Left forelimb (tissue), 1 donor: ENCODE measurements at regions not wholly inside any gene's neighbourhood (a gene's known extent, or its start where the extent isn't known, plus 50 kb on each side); places are given as distances from the start of the nearest gene placed in this dataset.
"Not testable (repeated sequence)": the region's sequence is repeated elsewhere in the genome, so short reads cannot be mapped to it uniquely, and the experiment has no call there.

Experiments
- DNase-seq: peaks from one replicate; pipeline ENCODE4 v3.0.0-alpha.2; 2018; ENCODE audit warnings: low spot score

- peak; percentile 40 for DNase-seq
These were observed 3248.2 kb upstream of the OR11H1 start for GRCh38 chr22:12279512-12280474.

GRCh38 chr22:12284690-12285089 lies 3243.3 kb upstream of the OR11H1 start:
- not testable (repeated sequence) for DNase-seq

- not testable (repeated sequence) for DNase-seq
These were observed 3230.6 kb upstream of the OR11H1 start for GRCh38 chr22:12297351-12297750.
